Posterior cingulate gyrus (tissue), 11 donors: ENCODE measurements at regions not wholly inside any gene's neighbourhood (a gene's known extent, or its start where the extent isn't known, plus 50 kb on each side); places are given as distances from the start of the nearest gene placed in this dataset.

ENCODE experiments used
- DNase-seq, 10 donors: peaks; one replicate each; pipeline versions ENCODE4 v3.0.0 to v3.0.0-alpha.2; 2020 to 2021; ENCODE audit warnings: mixed read lengths in 3 of 10
- intact Hi-C: fragments of 100-400 bp; cut with DNase I; formaldehyde crosslinking; loops from one replicate; pipeline ENCODE4 v1.15.1; 2023

GRCh38 chr2:219765231-219765911 is 137.9 kb downstream of the SLC4A3 start:
- intact Hi-C loops: no loop called here
- no peak for DNase-seq

GRCh38 chr2:219766658-219767057 is 139.2 kb downstream of the SLC4A3 start:
- intact Hi-C loops: no loop called here
- DNase-seq: no peak

DNA sequence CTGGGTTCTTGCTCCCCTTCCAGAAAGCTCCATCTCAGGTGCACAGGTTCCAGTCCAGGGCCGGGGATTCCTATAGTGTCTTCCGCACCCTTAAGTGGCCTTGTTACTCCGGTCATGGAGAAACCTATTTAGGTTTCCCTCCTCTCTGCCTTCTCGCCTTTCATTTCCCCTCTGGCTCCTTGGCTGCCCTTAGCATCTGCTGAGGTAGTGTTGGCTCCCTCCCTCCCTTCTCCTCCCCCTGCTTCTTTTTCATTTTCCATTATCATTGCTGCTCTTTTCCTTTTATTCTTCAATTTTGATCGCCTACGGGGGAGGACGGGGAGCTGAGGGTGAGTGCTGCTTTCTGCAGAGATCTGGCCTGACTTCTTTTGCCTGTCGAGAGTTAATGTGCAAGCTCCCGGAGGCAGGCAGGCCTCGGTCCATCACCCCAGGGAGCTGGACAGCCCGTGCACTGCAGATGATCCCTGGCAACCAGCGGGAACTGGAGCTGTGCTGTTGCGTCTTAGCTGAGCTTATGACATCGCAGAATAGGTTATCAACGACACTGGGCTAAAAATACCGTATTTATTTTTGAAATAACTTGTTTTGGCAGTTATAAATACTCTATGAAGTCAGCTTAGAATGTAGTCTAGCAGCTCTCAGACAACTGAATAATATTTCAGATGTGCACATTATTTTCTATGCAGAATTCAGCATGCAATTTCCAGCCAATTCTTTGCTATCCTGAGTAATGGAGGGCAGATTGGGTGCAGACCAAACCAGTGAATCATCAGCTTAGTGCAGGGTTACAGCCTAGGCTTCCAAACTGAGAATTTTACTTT is 141.9 kb downstream of the SLC4A3 start:
- DNase-seq: peak in 3 of 10 donors; percentile 8 to 64 (median 11)
- intact Hi-C loops: no loop called here

GRCh38 chr2:219772103-219772635 is 144.7 kb downstream of the SLC4A3 start:
- intact Hi-C loops: no loop called here
- no peak for DNase-seq

DNA sequence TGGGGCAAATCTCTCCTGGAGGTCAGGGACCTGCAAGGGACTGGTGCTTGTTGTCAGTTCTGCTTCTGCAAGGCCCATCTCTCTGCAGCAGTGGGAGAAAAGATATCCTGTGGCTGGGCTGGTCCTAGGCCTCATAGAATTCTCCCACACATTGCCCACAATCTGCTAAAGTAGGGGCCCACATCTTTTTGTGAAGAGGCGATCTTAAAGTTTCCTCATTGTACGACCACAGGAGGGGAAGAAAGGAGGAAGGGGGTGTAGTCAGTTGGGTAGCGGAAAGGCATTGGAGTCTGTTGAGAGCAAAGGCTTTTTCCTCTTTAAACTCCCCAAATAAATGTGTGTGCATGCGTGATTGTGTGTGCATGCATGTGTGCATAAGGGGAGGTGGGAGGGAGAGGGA is 145.3 kb downstream of the SLC4A3 start:
- intact Hi-C loops: no loop called here
- no peak for DNase-seq

DNA sequence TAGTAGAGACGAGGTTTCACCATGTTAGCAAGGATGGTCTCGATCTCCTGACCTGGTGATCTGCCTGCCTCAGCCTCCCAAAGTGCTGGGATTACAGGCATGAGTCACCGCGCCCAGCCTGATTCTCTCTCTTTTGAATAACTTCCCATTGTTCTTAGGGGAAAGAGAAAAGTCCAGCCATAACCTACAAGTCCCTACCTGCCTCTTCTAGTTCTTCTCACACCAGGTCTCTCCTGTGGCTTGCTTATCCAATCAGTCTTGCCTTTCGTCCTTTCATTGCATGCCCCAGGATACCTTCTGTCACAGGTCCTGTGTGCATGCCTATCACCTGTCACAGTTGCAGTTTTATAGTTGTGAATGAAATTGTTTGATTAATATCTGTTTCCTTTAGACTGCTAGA is 148.1 kb downstream of the SLC4A3 start:
- intact Hi-C loops: no loop called here
- no peak for DNase-seq

- intact Hi-C loops: no loop called here
- no peak for DNase-seq
Measured at GRCh38 chr2:219777388-219777787, 150.0 kb downstream of the SLC4A3 start.

- DNase-seq: no peak
- intact Hi-C loops: no loop called here
Measured at GRCh38 chr2:219778189-219778588, 150.8 kb downstream of the SLC4A3 start.

- intact Hi-C loops: no loop called here
- DNase-seq: no peak
Measured at GRCh38 chr2:219782737-219783348, 155.4 kb downstream of the SLC4A3 start.

DNA sequence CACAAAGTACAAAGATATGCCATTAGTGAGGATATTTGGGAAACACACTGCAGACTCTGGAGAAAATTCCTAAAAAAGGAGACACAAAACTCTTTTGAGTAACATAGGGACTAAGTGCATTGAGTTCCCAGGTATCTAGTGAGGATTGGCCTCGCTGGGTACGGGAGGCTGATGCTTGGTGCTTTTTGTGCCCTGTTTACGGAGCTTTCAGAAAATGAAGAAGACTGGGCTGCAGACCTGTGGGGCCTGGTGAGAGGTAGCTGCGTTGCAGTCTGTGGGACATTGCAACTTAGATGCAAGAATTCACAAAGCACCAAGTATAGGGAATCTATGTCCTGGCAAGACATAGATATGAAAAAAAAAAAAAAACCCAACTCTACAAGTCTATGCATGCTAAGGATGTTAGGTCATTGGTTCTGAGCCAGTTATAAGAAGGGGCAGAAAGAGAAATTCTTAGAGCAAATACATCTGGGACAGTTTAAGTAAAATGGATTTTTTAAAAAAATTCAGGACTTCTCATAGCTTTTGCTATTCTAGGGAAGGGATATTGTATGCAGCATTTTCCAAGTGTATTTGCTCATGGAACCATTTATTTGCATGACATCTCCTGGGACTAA is 156.0 kb downstream of the SLC4A3 start:
- intact Hi-C loops: no loop called here
- DNase-seq: no peak

DNA sequence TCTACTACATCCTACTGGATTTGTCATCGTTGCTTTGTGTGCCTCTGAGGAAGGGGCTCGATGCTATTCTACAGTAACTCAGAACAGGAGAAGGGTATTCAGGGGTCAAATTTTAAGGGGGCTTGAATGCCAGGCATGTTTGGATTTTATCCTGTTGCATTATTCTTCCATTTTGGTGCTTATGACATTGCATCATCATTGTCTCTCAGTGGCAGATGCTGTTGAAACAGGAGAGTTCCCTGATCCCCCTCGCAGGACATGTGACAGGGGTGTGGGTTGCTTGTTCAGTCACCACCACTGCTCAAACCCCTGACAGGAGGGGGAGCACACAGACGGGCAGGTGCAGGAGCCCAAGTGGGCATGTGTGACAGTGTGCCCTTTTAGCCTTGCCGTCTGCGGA is 156.7 kb downstream of the SLC4A3 start:
- intact Hi-C loops: no loop called here

GRCh38 chr2:219789476-219789875 is 162.0 kb downstream of the SLC4A3 start:
- intact Hi-C loops: no loop called here
- DNase-seq: no peak

More for the DNA sequence above, 156.7 kb downstream of the SLC4A3 start:
- DNase-seq: no peak

DNA sequence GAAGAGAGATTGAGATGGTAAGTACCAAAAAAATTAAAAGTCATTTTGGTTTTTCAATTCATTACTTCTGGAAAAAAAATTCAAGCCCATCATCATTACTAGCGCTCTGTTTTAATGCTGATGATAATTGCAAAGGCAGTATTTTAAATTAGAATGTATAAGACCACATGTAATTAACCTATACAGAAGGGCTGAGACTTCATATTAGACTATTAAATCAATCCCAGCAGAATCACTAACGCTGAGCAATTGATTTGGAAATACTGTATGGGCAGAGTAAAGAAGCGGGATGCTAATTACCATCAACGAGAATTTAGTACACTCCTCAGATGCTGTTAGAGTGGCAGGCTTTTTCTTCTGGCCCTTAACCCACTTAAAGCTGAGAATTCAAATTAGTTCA is 165.0 kb downstream of the SLC4A3 start:
- no peak for DNase-seq
- intact Hi-C loops: no loop called here

GRCh38 chr2:219798430-219798829 is 171.0 kb downstream of the SLC4A3 start:
- intact Hi-C loops: no loop called here
- DNase-seq: no peak

GRCh38 chr2:219803294-219803693 is 175.9 kb downstream of the SLC4A3 start:
- intact Hi-C loops: no loop called here
- no peak for DNase-seq

- intact Hi-C loops: no loop called here
- no peak for DNase-seq
Measured at GRCh38 chr2:219810895-219811294, 183.5 kb downstream of the SLC4A3 start.

DNA sequence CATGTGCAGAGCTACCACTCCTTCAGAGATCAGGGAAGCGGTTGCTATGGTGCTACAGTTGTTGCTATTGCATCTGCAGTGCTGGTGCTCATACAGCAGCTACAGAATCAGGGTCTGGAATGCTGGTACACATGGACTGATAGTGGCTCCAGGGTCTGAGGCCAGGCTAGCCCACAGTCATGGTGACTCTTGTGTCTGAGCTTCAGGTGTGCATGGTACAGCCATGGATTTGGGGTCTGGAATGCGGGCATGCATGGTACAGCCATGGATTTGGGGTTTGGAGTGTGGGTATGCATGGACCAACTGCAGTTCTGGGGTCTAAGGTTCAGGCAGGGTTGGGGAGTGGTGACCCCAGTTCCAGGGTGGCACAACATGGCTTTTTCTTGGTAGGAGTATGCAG is 185.2 kb downstream of the SLC4A3 start:
- intact Hi-C loops: no loop called here
- no peak for DNase-seq

- DNase-seq: no peak
Measured at GRCh38 chr2:219820767-219821166, 193.3 kb downstream of the SLC4A3 start.

DNA sequence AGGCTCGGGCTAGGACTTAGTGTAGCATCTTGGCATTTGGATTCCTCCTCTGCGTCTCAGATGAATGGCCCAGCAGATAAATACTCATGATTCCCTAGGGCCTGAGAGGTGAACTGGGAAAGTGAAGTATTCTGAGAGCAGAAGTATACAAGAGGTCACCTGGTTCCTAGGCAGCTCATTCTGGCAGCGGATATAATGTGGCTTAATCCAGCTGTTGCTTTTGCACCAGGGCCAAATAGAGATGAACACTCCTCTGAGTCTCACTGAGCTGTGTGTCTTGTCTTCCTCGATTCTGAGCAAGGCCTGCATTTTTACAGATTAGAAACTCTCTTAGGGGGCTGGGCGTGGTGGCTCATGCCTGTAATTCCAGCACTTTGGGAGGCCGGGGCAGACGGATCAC is 196.1 kb downstream of the SLC4A3 start:
- intact Hi-C loops: no loop called here
- no peak for DNase-seq

More at GRCh38 chr2:219820767-219821166, 193.3 kb downstream of the SLC4A3 start:
- intact Hi-C loops: no loop called here

- intact Hi-C loops: no loop called here
- peak in 1 of 10 donors; percentile 11 for DNase-seq
Measured at GRCh38 chr2:219824996-219825395, 197.6 kb downstream of the SLC4A3 start.

DNA sequence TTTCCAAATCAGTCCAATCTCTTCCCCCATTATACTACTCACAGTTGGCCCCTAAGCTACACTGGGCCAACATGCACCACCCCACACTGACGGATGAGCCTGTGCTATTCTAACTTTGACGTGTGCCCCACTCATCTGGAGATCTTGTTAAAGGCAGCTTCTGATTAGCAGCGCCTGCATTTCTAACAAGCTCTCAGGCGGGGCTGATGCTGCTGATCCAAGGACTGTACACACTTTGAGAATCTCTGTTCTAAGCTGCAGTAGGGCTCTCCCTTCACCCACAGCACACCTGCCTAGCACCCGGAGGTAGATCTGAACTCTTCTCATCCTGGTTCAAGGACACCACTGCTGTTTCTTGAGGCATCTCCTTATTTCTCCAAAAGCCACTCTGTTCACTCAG is 200.7 kb downstream of the SLC4A3 start:
- intact Hi-C loops: no loop called here
- peak in 4 of 10 donors; percentile 10 to 80 (median 49) for DNase-seq
